Loucy (cell line): ENCODE measurements at regions not wholly inside any gene's neighbourhood (a gene's known extent, or its start where the extent isn't known, plus 50 kb on each side); places are given as distances from the start of the nearest gene placed in this dataset.

Experiments
- H2AFZ ChIP-seq: fragments of 200-600 bp; sonication (generic); 2 replicates; pipeline ENCODE4 v1.6.0; 2016; ENCODE audit warnings: antibody characterized with exemption, mild to moderate bottlenecking, low read length, moderate library complexity
- H3F3A ChIP-seq: fragments of 200-600 bp; 2 replicates; pipeline ENCODE4 v1.6.0; 2016; ENCODE audit warnings: antibody characterized with exemption, low read depth, mild to moderate bottlenecking
- H3K27me3 ChIP-seq: fragments of 200-600 bp; sonication (generic); 2 replicates; pipeline ENCODE4 v1.6.1; 2014; ENCODE audit warnings: low read length, mild to moderate bottlenecking; ENCODE audit not compliant: insufficient read depth, poor library complexity, severe bottlenecking
- H3K36me3 ChIP-seq: fragments of 200-600 bp; sonication (generic); 2 replicates; pipeline ENCODE4 v1.6.1; 2016; ENCODE audit warnings: low read length; ENCODE audit not compliant: insufficient read depth
- H3K4me1 ChIP-seq: fragments of 200-600 bp; sonication (generic); 2 replicates; pipeline ENCODE4 v1.5.1; 2014; ENCODE audit warnings: low read length, mild to moderate bottlenecking; ENCODE audit not compliant: insufficient read depth, poor library complexity, severe bottlenecking
- H3K4me2 ChIP-seq: fragments of 200-600 bp; sonication (generic); 2 replicates; pipeline ENCODE4 v1.6.0; 2014; ENCODE audit warnings: antibody characterized with exemption, low read length, low read depth, mild to moderate bottlenecking; ENCODE audit not compliant: poor library complexity, severe bottlenecking
- H3K4me3 ChIP-seq: fragments of 200-600 bp; sonication (generic); 2 replicates; pipeline ENCODE4 v1.5.1; 2014; ENCODE audit warnings: low read length, mild to moderate bottlenecking, mixed read lengths; ENCODE audit not compliant: poor library complexity, severe bottlenecking
- H3K79me2 ChIP-seq: fragments of 200-600 bp; sonication (generic); 2 replicates; pipeline ENCODE4 v1.6.1; 2014; ENCODE audit warnings: low read length; ENCODE audit not compliant: insufficient read depth
- H3K9ac ChIP-seq: fragments of 200-600 bp; sonication (generic); 2 replicates; pipeline ENCODE4 v1.6.0; 2014; ENCODE audit warnings: mild to moderate bottlenecking, low read depth, low read length, moderate library complexity; ENCODE audit not compliant: poor library complexity, severe bottlenecking
- H3K9me2 ChIP-seq: fragments of 200-600 bp; sonication (generic); replicated peaks from 2 replicates; pipeline ENCODE4 v1.6.1; 2016; ENCODE audit warnings: low read depth, low read length, mixed read lengths
- H3K9me3 ChIP-seq: fragments of 200-600 bp; sonication (generic); 2 replicates; pipeline ENCODE4 v1.6.1; 2014; ENCODE audit warnings: mild to moderate bottlenecking, antibody characterized with exemption, low read length, low read depth; ENCODE audit not compliant: insufficient read depth
- H4K20me1 ChIP-seq: fragments of 200-600 bp; sonication (generic); 2 replicates; pipeline ENCODE4 v1.6.0; 2014; ENCODE audit warnings: antibody characterized with exemption, low read length, mild to moderate bottlenecking; ENCODE audit not compliant: insufficient read depth, poor library complexity, severe bottlenecking
- CTCF ChIP-seq: fragments of 200-600 bp; sonication (generic); conservative IDR thresholded peaks from 2 replicates; pipeline ENCODE4 v1.5.1; 2014; ENCODE audit warnings: mild to moderate bottlenecking, antibody characterized with exemption, low read length
- EZH2phosphoT487 ChIP-seq: fragments of 200-600 bp; IDR thresholded peaks from 2 replicates; pipeline ENCODE4 v1.6.1; 2018; ENCODE audit warnings: antibody characterized with exemption, mild to moderate bottlenecking, moderate library complexity, borderline replicate concordance

DNA sequence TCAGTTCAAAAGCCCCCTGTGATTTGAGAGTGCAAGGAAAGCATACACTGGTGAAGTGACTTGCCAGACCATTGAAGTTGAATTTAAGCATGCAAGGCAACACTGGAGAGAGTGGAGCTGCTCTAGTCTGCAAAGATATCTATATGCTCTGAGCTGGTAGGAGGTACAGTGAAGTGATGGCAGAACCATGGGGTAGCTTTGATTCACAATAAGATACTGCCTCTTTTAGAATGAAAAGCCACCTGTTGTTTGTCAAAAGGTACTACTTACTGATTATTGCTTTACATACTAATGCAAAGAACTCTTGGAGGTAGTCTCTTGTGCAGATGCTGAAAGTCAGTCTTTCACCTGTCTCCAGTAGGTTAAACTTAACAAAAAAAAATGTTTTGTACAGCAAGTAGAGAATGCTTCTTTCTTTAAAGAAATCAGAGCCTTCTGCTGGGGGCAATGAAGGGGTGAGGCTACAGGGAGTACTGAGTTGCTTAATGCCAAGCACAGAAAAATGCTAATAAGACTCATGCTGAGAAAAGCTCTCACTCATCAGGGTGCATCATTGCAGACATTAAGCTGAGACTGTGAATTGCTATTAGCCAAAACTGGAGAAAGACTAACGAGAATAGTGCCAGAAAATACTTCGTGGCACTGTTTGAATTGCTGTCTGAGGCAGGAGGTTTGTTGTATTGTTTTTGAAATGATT is 1150.5 kb upstream of the TMPRSS15 start:
- Histone ChIP-seq H3K36me3 (no peaks in the 10 kb centered on the region), H3K4me1 (no peaks in the 10 kb centered on the region), H3K9me3 (no peaks in the 10 kb centered on the region), H3K27me3 (no peaks in the 10 kb centered on the region), H3K4me2 (no peak overlapping the region), H3K4me3 (no peak overlapping the region), H4K20me1 (no peaks in the 10 kb centered on the region), H2AFZ (no peak overlapping the region), H3F3A (no peaks in the 10 kb centered on the region), H3K9ac (no peak overlapping the region), H3K9me2 (no peaks in the 10 kb centered on the region), H3K79me2 (no peaks in the 10 kb centered on the region)
- no peak for TF ChIP-seq EZH2phosphoT487
- no peak for TF ChIP-seq CTCF

- TF ChIP-seq CTCF (no peak), EZH2phosphoT487 (no peak)
- Histone ChIP-seq H3K9me3 (no peaks in the 10 kb centered on the region), H3K36me3 (no peaks in the 10 kb centered on the region), H2AFZ (no peak overlapping the region), H3K9me2 (no peaks in the 10 kb centered on the region), H4K20me1 (no peaks in the 10 kb centered on the region), H3K27me3 (no peaks in the 10 kb centered on the region), H3K4me2 (no peak overlapping the region), H3K79me2 (no peaks in the 10 kb centered on the region), H3K4me1 (no peaks in the 10 kb centered on the region), H3F3A (no peaks in the 10 kb centered on the region), H3K9ac (no peak overlapping the region), H3K4me3 (no peak overlapping the region)
Observed at GRCh38 chr21:19557046-19557445, 1153.5 kb upstream of the TMPRSS15 start.

DNA sequence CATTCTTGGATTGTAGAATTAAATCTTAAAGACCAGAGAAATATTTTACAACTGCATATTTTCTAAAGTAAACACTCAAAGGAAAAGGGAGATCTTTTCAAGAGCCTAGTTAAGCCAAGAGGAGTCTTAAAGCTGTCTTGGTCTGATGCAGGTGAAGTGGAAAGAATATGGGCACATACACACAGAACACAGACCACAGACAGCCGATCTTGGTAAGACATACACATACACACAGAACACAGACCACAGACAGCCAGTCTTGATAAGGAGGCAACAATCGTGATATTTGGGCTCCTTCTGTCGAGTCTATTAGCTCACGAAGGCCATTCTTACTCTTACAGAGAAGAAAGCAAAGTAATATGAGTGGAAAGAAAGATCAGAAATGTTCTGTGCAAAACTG is 1153.9 kb upstream of the TMPRSS15 start:
- Histone ChIP-seq H3K4me1 (no peaks in the 10 kb centered on the region), H3K4me3 (no peak overlapping the region), H2AFZ (no peak overlapping the region), H3F3A (no peaks in the 10 kb centered on the region), H3K4me2 (no peak overlapping the region), H3K36me3 (no peaks in the 10 kb centered on the region), H3K9ac (no peak overlapping the region), H4K20me1 (no peaks in the 10 kb centered on the region), H3K27me3 (no peaks in the 10 kb centered on the region), H3K9me3 (no peaks in the 10 kb centered on the region), H3K79me2 (no peaks in the 10 kb centered on the region), H3K9me2 (no peaks in the 10 kb centered on the region)
- TF ChIP-seq CTCF (no peak), EZH2phosphoT487 (no peak)
